Activated CD8-positive, alpha-beta T cell treated with anti-CD3 and anti-CD28 coated beads for 36 hours (primary cell): ENCODE measurements at regions not wholly inside any gene's neighbourhood (a gene's known extent, or its start where the extent isn't known, plus 50 kb on each side); places are given as distances from the start of the nearest gene placed in this dataset.

Source experiments
- ATAC-seq: fragments of 200-7000 bp; cut with Tn5 transposase; one replicate; pipeline ENCODE4 v1.10.0; 2021; ENCODE audit warnings: mild to moderate bottlenecking, moderate library complexity
- CTCF ChIA-PET: fragments of 350-600 bp; sonication (Branson Sonifier 250); formaldehyde crosslinking; loops from one replicate; lab custom pipeline; 2021; ENCODE audit warnings: antibody characterized with exemption; lab: Charles Lee
- POLR2A ChIA-PET: fragments of 350-600 bp; sonication (Branson Sonifier 250); formaldehyde crosslinking; loops from one replicate; lab custom pipeline; 2021; ENCODE audit warnings: antibody characterized with exemption; lab: Charles Lee
- DNase-seq: peaks from one replicate; pipeline ENCODE4 v3.0.0-alpha.2; 2020
- H3K27ac Mint-ChIP-seq: one replicate; pipeline ENCODE4 v1.8.0; 2021; ENCODE audit warnings: mild to moderate bottlenecking, mixed read lengths
- H3K27me3 Mint-ChIP-seq: one replicate; pipeline ENCODE4 v1.8.0; 2021; ENCODE audit warnings: mixed read lengths
- H3K36me3 Mint-ChIP-seq: one replicate; pipeline ENCODE4 v1.8.0; 2021; ENCODE audit warnings: low read depth, mixed read lengths
- H3K4me1 Mint-ChIP-seq: one replicate; pipeline ENCODE4 v1.8.0; 2021; ENCODE audit warnings: low read depth, mixed read lengths
- H3K4me3 Mint-ChIP-seq: one replicate; pipeline ENCODE4 v1.8.0; 2021; ENCODE audit warnings: mild to moderate bottlenecking, moderate library complexity, mixed read lengths
- H3K9me3 Mint-ChIP-seq: one replicate; pipeline ENCODE4 v1.8.0; 2021; ENCODE audit warnings: mixed read lengths
- CTCF ChIP-seq: fragments of 200-600 bp; IDR thresholded peaks from one replicate; pipeline ENCODE4 v1.8.0; 2022; ENCODE audit warnings: antibody characterized with exemption, mild to moderate bottlenecking
- intact Hi-C: fragments of 100-400 bp; cut with micrococcal nuclease; formaldehyde crosslinking; loops from one replicate; pipeline ENCODE4 v1.10.0; 2022

GRCh38 chr1:238073991-238074390 is 183.3 kb upstream of the ZP4 start:
- intact Hi-C loops, result no loop called here
- no peak for ATAC-seq
- H3K4me3 Mint-ChIP-seq, result no peak overlapping the region
- no peaks in the 10 kb centered on the region for H3K4me1 Mint-ChIP-seq
- DNase-seq, result no peak
- ChIA-PET POLR2A (no interaction called here), CTCF (no interaction called here)
- no peaks in the 10 kb centered on the region for H3K27me3 Mint-ChIP-seq
- no peaks in the 10 kb centered on the region for H3K36me3 Mint-ChIP-seq
- TF ChIP-seq CTCF, result no peak
- H3K27ac Mint-ChIP-seq, result no peak overlapping the region
- peaks cover 6% of the 10 kb centered on the region for H3K9me3 Mint-ChIP-seq

- no peak for TF ChIP-seq CTCF
- Mint-ChIP-seq H3K36me3 (no peaks in the 10 kb centered on the region), H3K4me3 (no peak overlapping the region), H3K4me1 (no peaks in the 10 kb centered on the region), H3K9me3 (peaks cover 3% of the 10 kb centered on the region), H3K27ac (no peak overlapping the region), H3K27me3 (no peaks in the 10 kb centered on the region)
- POLR2A ChIA-PET, result no interaction called here
- DNase-seq, result no peak
- no peak for ATAC-seq
- CTCF ChIA-PET, result no interaction called here
- intact Hi-C loops, result no loop called here
Measured at GRCh38 chr1:238071061-238071460, 180.3 kb upstream of the ZP4 start.

GRCh38 chr1:238063454-238063853 is 172.7 kb upstream of the ZP4 start:
- Mint-ChIP-seq H3K4me3 (no peak overlapping the region), H3K27me3 (no peaks in the 10 kb centered on the region), H3K4me1 (no peaks in the 10 kb centered on the region), H3K9me3 (peaks cover 5% of the 10 kb centered on the region), H3K36me3 (no peaks in the 10 kb centered on the region), H3K27ac (no peak overlapping the region)
- ChIA-PET POLR2A (no interaction called here), CTCF (interaction anchor here (0.5 kb wide), 1 partner anchor 1014 kb away, joined by 3 read pairs; no protein-coding TSS in a partner anchor)
- intact Hi-C loops, result no loop called here
- DNase-seq (no peak), ATAC-seq (no peak)
- TF ChIP-seq CTCF, result no peak

- CTCF ChIA-PET, result no interaction called here
- intact Hi-C loops, result no loop called here
- POLR2A ChIA-PET, result no interaction called here
Measured at GRCh38 chr1:238061967-238062613, 171.4 kb upstream of the ZP4 start.

More at GRCh38 chr1:238061967-238062613, 171.4 kb upstream of the ZP4 start:
- no peaks in the 10 kb centered on the region for H3K4me1 Mint-ChIP-seq
- no peaks in the 10 kb centered on the region for H3K27me3 Mint-ChIP-seq
- H3K9me3 Mint-ChIP-seq, result peaks cover 10% of the 10 kb centered on the region
- TF ChIP-seq CTCF, result no peak
- ATAC-seq (no peak), DNase-seq (no peak)
- no peak overlapping the region for H3K27ac Mint-ChIP-seq
- H3K4me3 Mint-ChIP-seq, result no peak overlapping the region
- no peaks in the 10 kb centered on the region for H3K36me3 Mint-ChIP-seq
